Neural cell (in vitro differentiated cells): ENCODE measurements at regions not wholly inside any gene's neighbourhood (a gene's known extent, or its start where the extent isn't known, plus 50 kb on each side); places are given as distances from the start of the nearest gene placed in this dataset.

ENCODE experiments used
- EP300 ChIP-seq: fragments of 450-650 bp; conservative IDR thresholded peaks from 2 replicates; pipeline ENCODE4 v1.6.1; 2014; ENCODE audit warnings: antibody characterized with exemption, mild to moderate bottlenecking, moderate library complexity; ENCODE audit not compliant: poor library complexity, severe bottlenecking
- POLR2AphosphoS5 ChIP-seq: IDR thresholded peaks from 2 replicates; pipeline ENCODE4 v1.6.1; 2012
- TF ChIP-seq, protein P1 (sequence below): fragments of 450-650 bp; IDR thresholded peaks from 2 replicates; pipeline ENCODE4 v1.5.1; 2014; ENCODE audit warnings: antibody characterized with exemption, mild to moderate bottlenecking, moderate library complexity; ENCODE audit not compliant: poor library complexity, severe bottlenecking

DNA sequence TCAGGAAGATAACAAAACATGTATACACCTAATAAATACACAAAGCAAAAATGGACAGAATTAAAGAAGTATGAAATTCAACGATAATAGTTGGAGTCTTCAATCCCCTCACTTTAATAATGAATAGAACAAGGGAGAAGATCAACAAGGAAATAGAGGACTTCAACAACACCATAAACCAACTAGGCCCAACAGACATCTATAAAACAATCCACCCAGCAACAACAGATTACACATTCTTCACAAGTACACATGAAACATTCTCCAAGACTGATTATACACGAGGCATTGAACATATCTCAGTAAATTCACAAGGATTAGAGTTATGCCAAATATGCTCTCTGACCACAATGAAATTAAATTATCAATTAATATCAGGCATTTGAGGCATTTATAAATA, 185.5 kb upstream of the NBEA start:
- TF ChIP-seq EP300 (no peak), POLR2AphosphoS5 (no peak)
- TF ChIP-seq, protein P1, sequence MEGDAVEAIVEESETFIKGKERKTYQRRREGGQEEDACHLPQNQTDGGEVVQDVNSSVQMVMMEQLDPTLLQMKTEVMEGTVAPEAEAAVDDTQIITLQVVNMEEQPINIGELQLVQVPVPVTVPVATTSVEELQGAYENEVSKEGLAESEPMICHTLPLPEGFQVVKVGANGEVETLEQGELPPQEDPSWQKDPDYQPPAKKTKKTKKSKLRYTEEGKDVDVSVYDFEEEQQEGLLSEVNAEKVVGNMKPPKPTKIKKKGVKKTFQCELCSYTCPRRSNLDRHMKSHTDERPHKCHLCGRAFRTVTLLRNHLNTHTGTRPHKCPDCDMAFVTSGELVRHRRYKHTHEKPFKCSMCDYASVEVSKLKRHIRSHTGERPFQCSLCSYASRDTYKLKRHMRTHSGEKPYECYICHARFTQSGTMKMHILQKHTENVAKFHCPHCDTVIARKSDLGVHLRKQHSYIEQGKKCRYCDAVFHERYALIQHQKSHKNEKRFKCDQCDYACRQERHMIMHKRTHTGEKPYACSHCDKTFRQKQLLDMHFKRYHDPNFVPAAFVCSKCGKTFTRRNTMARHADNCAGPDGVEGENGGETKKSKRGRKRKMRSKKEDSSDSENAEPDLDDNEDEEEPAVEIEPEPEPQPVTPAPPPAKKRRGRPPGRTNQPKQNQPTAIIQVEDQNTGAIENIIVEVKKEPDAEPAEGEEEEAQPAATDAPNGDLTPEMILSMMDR: no peak
